GM21619 (cell line): ENCODE measurements at regions not wholly inside any gene's neighbourhood (a gene's known extent, or its start where the extent isn't known, plus 50 kb on each side); places are given as distances from the start of the nearest gene placed in this dataset.
"Not testable (repeated sequence)": the region's sequence is repeated elsewhere in the genome, so short reads cannot be mapped to it uniquely, and the experiment has no call there.

Experiments used
- ATAC-seq: cut with Tn5 transposase; IDR thresholded peaks from one replicate; pipeline ENCODE4 v1.9.1; 2021; ENCODE audit not compliant: unreplicated experiment

DNA sequence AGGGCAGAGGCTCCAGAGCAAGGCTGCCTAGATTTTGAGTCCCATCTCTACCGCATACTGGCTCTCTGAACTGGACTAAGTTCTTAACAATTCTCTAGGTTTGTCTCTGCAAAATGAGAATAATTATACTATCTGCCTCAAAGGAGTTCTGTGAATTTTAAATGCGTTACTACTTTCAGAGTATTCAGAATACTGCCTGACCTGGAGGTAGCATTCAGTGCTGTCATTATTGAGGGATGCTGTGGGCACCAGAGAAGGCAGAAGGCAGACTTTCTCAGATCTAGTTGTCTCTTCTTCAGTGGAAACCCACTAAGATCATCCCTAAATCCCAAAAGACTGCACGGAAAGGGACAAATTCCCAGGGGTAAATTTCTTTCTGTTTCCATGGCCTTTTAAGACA is 147.4 kb upstream of the RORA start:
- no peak for ATAC-seq

DNA sequence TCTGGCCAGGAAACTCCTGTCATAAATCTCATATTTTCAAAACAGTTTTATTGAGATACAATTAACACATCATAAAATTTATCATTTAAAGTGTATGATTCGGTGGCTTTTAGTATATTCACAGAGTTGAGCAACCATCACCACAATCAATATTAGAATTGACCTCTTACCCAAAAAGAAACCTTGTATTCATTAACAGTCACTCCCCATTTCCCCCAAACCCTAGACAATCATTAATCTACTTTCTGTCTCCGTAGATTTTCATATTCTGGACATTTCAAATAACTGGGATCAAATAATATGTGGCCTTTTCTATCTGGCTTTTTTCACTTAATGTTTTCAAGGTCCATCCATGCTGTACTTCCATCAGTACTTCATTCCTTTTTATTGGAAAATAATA is 145.7 kb upstream of the RORA start:
- no peak for ATAC-seq

DNA sequence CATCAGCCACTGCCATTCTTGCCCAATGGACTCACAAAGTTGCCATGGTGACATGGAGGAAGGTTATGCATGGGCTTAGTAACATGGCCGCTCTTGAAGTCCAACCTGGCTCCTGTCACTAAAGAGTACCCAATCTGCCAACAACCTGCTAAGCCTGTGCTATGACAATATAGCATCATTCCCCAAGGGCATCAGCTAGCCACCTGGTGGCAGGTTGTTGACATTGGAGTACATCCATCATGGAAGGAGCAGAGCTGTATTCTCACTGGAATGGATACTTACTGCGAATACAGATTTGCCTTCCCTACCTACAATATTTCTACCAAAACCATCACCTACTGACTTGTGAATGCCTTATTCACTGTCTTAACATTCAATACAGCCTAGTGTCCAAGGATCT is 138.9 kb upstream of the RORA start:
- ATAC-seq, result no peak

DNA sequence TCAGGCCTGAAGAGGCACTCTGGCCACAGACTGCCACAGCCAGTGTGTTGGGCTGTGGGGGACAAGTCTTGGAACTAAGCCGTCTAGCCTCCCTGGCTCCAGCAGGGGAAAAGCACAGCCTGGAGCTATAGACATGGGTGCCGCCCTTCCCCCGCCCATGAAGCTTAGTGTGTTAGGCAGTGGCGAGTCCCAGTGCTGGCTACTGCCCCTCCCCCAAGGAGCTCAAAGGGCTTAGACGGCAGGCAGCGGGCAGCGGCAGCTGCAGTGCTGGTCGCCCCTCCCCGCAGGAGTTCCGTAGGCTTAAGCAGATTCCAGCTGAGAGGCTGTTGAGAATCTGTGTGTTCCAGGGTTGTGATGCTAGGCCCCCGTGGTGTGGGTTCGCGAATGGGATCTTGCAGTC is 135.8 kb upstream of the RORA start:
- no peak for ATAC-seq

DNA sequence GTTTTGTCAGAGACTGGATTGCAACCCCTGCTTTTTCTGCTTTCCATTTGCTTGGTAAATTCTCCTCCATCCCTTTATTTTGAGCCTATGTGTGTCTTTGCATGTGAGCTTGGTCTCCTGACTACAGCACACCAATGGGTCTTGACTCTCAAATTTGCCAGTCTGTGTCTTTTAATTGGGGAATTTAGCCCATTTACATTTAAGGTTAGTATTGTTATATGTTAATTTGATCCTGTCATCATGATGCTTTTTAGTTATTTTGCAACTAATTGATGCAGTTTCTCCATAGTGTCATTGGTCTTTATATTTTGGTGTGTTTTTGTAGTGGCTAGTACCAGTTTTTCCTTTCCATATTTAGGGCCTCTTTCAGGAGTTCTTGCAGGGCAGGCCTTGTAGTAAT is 133.8 kb upstream of the RORA start:
- not testable (repeated sequence) for ATAC-seq

DNA sequence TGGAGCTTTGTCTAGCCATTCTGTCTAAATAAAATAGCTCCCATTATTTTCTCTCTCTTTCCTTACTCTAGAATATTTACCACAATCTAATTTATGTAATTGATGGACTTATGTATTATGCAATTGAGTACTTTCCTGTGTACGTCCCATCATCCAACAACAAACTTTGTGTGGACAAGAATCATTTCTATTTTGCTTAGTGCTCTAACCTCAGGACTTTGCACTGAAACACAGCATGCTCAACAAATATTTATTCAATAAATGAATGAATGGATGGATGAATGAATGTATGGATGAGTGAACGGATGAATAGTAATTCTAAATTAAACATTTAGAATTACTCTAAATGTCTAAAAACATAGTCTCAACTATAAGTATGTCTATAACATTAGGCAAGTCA is 115.2 kb upstream of the RORA start:
- no peak for ATAC-seq

DNA sequence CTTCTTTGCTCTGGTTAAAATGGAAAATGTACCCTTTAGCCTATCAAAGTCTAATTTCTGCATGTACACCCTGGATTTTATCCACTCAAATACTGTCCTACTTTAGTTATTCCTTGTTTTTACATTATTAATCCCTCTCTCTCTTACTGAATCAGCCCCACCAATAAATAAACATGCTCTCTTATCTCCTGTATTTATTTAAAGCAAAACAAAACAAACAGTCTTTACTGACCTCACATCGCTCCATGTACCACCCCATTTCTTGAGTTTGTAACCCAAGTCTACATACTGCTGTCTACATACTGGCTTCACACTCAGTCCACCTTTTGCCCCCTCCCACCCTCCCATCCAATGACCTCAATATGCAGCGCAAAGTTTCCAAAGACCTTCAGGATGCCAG is 113.3 kb upstream of the RORA start:
- ATAC-seq, result no peak

DNA sequence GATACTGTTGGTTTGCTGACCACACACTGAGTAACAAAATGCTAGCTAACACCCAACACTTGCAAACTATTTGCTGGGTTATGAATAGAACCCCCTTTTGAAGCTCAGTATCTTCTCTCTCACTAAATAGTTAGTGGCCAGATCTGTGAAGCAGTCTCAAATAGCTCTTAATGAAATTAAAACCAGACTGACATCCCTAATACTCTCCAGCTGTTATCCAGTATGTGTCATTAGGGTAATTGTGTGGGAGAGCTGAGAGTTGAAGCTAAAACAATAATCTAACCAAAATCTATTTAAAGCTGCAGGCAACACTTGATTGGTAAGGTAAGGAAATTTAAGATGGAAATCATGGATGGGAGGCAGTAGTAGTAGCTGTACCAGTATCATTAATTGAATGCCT is 110.4 kb upstream of the RORA start:
- no peak for ATAC-seq

DNA sequence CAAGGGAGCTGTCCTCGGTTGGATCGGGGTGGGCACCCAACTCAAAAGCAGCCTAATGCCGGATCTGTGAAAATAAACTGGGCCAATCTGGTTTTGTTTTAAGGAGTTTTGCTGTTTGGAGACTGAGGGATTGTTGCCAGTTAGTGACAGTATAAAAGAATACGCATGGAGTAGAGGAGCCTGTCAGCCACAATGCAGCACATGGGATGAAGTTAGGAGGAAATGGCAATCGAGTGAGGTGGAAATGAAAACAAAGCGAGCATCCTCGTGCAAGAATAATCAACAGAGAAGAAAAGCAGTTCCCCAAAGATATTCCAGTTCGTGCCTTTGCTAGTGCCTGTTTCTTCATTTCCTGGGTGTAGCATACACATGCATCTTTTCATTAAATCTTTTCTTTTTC is 108.4 kb upstream of the RORA start:
- no peak for ATAC-seq

DNA sequence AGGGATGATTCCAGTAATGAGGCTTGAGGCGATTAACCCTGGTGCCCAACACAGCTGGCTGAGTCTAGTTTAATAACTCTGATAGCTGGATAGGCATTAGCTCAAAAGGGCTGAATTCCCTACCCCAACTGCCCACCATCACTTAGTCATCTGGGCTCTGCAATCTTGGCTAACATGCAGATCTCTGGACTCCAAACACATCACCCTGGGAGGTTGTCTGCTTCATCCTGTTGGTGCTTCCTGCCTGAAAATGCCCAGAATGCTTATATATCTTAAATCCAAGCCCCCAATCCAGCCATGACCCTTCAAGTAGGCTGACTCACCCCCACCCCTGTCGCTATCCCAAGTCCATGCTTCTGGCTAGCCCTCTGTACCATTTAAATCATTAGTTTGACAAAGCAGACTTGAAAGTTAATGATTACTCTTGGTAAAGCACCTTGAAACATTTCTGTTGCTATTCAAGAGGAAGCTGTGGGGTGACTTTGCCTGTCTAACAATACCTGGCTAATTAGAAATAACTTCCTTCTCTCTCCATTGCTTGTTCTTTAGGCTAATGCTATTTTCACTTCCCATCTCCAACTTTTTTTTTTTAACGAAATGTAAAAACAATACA is 107.0 kb upstream of the RORA start:
- peak; percentile 60 for ATAC-seq

DNA sequence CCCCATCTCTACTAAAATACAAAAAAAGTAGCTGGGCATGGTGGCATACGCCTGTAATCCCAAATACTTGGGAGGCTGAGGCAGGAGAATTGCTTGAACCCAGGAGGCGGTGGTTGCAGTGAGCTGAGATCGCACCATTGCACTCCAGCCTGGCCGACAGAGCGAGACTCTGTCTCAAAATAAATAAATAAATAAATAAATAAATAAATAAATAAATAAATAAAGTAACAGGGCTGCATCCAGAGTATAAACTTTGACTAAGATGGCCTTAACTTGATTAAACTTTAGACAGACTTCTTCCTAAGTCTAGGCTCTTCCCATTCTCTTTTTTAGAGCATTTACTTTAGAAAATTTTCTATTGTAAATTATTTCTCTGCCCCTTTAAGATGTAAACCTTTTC is 105.6 kb upstream of the RORA start:
- not testable (repeated sequence) for ATAC-seq

DNA sequence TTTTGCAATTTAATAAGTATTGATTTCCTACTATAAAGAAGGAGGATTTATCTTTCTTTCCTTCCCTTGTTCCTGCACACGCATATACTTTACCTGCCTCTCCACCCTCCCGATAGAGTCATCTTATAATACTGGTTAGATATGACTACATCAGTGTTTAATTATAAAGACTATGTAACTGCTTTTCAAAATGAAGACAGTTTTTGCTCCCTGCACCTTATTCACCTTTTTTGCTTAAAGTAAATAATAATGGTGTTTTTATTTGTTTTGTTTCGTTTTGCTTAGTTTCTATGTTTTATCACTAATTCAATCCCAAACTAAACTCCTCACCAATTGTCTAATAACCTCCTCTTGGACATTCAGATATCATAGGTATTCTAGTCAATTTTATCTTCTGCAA is 101.9 kb upstream of the RORA start:
- ATAC-seq, result no peak

DNA sequence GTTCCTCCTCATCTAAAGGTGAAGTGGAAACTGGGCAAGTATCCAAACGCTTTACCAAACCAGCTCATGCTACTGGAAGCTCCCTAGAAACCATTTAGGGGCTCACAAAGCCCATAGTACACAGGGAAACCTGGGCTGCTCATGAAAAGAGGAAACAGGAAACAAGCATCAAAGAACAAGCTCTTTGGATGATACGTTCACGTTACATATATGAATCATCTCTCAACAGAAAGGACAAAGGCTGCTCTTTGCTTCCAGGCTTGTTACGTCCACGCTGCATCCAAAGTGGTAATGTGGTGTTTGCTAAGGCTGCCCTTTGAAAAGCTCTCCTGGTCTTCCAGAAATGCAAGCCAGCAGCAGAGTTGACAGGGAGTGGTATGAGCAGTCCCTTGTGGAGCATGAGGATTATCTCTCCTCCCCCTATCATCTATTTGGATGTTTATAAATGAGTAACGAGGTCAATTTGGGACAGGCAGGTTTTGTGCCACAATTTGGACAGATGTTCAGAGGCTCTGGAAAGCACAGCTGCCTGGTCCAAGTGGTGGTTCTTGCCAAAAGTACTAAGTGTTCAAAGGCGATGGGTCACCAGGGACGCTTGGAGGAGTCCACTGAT is 98.0 kb upstream of the RORA start:
- ATAC-seq, result no peak

DNA sequence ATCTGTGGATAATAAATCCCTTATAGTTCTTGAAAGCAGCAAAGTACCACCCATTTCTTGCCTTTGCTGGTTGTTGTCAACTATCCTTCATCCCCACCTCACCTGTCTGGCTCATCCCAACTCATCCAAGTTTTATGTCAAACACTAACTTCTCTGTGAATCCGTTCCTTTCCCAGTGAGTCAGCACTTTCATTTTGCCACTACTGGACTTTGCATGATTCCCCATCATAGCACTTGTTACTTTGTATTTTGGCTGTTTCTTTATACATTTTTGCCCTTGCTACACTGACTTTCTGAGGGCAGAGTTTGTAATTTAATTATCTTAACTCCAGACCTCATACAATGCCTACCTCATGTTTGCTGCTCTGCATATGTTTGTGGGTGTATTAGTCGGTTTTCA is 90.8 kb upstream of the RORA start:
- no peak for ATAC-seq

DNA sequence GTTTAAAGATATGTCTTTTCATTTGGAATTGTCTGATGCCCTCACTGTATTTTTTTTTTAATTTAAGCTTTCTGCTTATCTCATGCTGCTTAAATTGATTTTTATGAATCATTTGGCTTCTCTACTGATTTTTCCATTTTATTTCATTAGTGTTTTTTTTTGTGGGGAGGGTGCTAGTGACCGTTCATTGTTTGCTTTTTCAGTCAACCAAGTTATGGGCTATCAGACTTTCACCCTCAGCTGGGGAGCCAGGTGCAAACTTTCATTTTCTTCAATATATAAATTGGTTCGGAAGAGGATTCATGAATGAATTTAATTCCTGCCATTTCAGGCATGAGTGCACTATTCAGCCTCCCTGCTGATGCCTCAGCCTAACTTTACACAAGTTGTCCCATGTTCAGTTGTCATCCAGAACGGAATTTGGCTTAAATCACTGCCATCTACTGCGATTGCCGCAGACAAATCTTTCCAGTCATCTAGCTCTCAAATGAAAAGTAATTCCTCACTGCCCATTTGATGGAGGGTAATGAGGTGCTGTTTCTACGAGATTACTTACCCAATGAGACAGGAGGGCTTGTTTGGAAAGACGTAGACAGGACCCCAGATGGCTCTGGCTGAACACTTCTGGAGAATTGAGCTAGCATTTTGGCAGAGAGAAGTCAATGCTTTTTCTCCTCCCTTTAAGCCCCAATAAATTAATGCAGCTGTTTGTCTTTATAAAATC is 89.9 kb upstream of the RORA start:
- no peak for ATAC-seq

DNA sequence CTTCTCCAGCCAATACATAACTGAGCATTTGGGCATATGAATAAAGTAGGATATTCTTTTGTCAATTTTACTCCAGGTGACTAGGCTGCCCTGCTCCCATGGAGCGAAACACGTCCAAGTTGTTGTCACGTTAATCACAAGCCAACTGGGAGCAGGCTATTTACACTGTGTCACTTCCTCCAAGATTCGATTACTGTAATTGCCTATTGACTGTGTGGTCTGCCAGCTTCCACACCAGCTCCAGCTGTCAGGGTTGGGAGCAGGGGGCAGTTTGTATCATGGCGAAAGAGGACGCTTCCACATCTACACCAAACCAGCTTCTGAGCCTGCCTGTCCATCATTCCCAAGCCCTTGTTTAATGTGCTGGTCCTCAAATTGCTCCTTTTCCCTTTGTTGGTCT is 89.2 kb upstream of the RORA start:
- no peak for ATAC-seq

DNA sequence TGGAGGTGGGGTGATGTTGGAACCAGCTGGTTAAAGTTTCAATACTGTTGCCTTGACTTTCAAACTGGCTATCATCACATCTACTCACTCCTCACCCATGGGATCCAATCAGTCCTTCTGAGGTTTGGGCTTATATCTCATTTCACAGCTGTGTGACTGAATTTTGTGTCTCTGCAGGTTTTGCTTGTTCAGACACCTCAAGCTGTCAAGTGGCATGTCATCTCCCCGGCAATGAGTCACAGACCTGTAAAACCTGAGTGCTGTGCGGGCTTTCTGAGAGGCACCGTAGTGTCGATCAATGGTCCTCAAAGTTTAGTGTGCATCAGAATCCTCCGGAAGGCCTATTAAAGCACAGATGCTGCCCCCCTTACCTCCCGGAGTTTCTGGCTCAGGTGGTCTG is 86.4 kb upstream of the RORA start:
- no peak for ATAC-seq

DNA sequence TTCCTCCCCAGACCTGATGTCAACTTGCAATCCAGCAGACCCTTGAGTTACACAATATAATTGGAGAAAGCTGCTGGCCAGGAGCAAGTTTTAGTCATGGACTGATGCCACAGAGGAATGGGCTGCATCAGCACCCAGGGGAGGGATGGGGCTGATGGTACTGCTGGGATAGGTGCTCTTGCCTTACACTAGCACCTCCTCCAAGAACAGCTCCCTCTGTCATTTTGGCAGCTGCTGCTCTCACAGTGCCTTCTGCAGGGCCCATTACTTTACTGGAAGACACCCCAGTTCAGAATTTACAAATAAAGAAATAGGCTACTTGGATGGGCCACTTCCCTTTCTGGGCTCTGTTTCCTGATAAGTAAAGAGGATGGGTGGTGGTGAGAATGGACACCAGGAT is 85.3 kb upstream of the RORA start:
- no peak for ATAC-seq

DNA sequence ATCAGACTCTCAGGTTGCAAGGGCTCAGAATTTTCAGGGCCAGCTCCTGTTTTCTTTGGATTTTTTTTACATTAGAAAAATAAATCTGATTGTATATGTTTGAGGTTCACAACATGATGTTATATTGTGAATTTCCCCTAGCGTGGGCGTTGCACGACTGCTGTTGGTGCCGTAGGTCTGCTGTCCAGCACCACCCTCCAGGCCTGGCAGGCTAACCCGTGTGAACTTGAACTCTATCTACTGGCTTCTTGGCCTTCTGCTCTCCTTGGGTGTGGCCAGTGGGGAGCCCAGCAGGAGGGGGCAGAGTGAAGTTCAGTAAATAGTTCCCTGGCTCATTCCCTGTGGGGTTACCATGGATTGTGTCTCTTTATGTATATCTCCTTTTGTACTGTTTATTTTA is 80.5 kb upstream of the RORA start:
- ATAC-seq, result no peak

DNA sequence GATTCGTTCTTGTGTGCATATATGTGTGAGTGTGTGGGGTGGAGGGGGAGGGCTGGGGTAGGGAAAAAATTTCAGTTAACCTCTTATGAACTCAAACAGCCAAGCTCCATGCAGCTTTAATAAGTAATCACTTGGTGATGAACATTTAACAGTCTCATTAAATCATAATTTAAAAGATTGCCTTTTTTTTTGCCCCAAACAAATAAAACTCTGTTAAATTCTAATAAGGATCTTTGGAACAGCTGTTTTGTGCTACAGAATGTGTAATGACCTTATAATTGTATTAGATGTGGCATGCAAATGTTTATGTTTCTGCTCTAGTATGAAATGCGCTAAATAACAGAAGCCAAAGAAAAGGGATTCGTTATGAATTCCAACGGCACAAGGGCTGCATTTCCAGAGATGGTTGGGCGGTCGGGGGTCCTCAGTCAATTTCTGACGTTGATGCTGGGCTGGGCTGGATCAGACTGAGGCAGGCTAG is 80.0 kb upstream of the RORA start:
- ATAC-seq, result no peak

DNA sequence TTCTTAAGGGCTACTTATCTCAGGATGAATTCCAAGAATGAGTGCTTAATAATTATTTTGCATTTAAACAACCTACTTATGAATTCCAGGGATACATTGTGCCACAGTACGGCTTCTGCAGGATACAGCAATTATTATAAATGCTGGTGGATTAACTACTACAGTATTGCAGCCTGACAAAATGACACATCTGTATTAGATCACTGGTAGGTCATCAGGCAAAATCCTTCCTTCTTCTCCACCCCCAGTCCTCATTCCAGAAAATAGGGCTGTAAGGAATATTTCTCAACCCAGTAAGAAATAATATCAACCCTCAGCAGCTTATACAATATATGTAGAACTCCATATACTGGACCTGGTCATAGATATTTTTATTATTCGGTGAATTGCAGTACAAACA is 79.3 kb upstream of the RORA start:
- ATAC-seq, result no peak

DNA sequence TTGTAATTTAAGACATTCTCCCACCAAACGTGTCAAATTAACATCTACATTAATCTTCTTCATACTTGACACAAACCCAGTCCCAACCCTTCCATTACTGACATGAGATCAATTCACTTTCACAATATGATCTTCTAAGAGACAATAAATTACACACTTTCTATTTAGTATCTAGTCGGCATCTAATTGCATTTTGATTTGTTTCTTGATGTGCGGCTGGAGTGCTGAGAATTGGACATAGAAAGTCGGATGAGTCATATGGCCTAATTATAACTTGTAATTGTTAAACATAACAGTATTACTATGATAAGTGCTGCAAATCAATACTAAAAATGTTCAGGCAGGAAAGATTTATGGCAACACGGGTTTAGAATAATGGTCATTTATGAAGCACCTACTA is 78.4 kb upstream of the RORA start:
- no peak for ATAC-seq

DNA sequence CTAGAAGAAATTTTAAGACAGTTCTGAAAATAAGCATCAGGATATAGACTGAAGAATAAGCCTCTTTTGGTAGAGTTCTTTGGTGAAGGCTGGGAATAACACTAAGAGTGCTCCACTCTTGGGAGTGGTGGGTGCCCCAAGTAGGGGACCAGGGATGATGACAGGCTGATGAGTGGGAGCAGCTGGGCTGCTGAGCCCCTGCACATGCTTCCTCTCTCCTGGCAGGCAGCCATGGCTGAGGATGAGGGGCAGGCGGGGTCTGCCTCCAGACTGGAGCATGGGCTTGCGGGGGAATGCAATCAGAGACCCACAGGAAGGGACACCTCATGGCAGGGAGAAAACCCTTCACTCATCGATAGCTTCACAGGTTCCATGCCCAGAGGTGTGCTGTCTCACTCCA is 72.6 kb upstream of the RORA start:
- no peak for ATAC-seq
